IMR-90 (cell line): ENCODE measurements at regions not wholly inside any gene's neighbourhood (a gene's known extent, or its start where the extent isn't known, plus 50 kb on each side); places are given as distances from the start of the nearest gene placed in this dataset.

Experiments used
- BHLHE40 ChIP-seq: fragments of 150-350 bp; IDR thresholded peaks from 2 replicates; pipeline ENCODE4 v1.6.1; 2016; ENCODE audit warnings: mild to moderate bottlenecking, low read depth, low read length
- CEBPB ChIP-seq: IDR thresholded peaks from 2 replicates; pipeline ENCODE4 v1.6.1; 2012; ENCODE audit warnings: low read depth, low read length, improper control_type of control experiment
- CTCF ChIP-seq: conservative IDR thresholded peaks from 2 replicates; pipeline ENCODE4 v1.5.1; 2012; ENCODE audit warnings: mild to moderate bottlenecking, low read depth, low read length, improper control_type of control experiment
- ELK1 ChIP-seq: fragments of 150-350 bp; IDR thresholded peaks from 2 replicates; pipeline ENCODE4 v1.6.1; 2016; ENCODE audit warnings: low read depth, mild to moderate bottlenecking, low read length, moderate library complexity, borderline replicate concordance
- FOS ChIP-seq: fragments of 150-350 bp; IDR thresholded peaks from 2 replicates; pipeline ENCODE4 v1.6.1; 2016; ENCODE audit warnings: low read depth, low read length
- MAFK ChIP-seq: IDR thresholded peaks from 2 replicates; pipeline ENCODE4 v1.6.1; 2012; ENCODE audit warnings: low read depth, low read length, improper control_type of control experiment
- MXI1 ChIP-seq: IDR thresholded peaks from 2 replicates; pipeline ENCODE4 v1.6.1; 2012; ENCODE audit warnings: low read depth, mild to moderate bottlenecking, low read length, moderate library complexity, borderline replicate concordance
- POLR2A ChIP-seq: IDR thresholded peaks from 2 replicates; pipeline ENCODE4 v1.6.1; 2012; ENCODE audit warnings: mild to moderate bottlenecking, low read depth, low read length
- SMC3 ChIP-seq: fragments of 150-350 bp; IDR thresholded peaks from 2 replicates; pipeline ENCODE4 v1.6.1; 2016; ENCODE audit warnings: low read depth, mild to moderate bottlenecking, antibody characterized with exemption, low read length, moderate library complexity
- USF2 ChIP-seq: fragments of 150-350 bp; IDR thresholded peaks from 2 replicates; pipeline ENCODE4 v1.6.1; 2017; ENCODE audit warnings: mild to moderate bottlenecking, antibody characterized with exemption, low read length, low read depth

- TF ChIP-seq CTCF (no peak), CEBPB (no peak), POLR2A (no peak), MAFK (no peak), ELK1 (no peak), FOS (no peak), BHLHE40 (no peak), MXI1 (no peak), SMC3 (no peak), USF2 (no peak)
Observed at GRCh38 chr1:29651684-29652665, 415.7 kb downstream of the PTPRU start.
